ENCODE measurements at regions not wholly inside any gene's neighbourhood (a gene's known extent, or its start where the extent isn't known, plus 50 kb on each side); places are given as distances from the start of the nearest gene placed in this dataset.

GRCh38 chr6:139763468-139764210 lies 389.2 kb upstream of the CITED2 start:
- Mint-ChIP-seq H3K4me1 (no peaks in the 10 kb centered on the region), H3K4me3 (no peak overlapping the region), H3K27me3 (no peaks in the 10 kb centered on the region), H3K9me3 (no peaks in the 10 kb centered on the region), H3K27ac (no peak overlapping the region), H3K36me3 (no peaks in the 10 kb centered on the region)
- no peak for DNase-seq
- CTCF ChIA-PET = no interaction called here

DNA sequence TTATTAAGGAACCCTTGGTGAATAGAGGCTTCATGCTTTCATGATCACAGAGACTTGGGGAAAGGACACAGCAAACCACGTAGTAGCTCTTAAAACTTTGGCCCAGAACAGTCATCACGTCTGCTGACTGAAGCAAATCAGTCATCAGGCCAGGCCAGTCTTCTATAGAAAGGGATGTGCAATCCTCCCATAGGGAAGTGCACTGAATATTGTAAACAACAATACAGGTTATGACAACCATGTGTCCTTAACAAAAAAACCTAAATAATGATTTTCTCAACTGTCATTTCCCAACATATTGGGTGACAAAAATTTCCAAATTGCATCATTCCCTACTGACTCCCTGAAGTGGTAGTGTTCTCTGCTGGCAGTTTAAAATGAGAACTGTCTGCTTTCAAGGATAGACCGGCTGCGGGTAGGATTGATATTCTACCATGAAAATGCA lies 388.2 kb upstream of the CITED2 start:
- Mint-ChIP-seq H3K27ac (no peak overlapping the region), H3K4me3 (no peak overlapping the region), H3K4me1 (no peaks in the 10 kb centered on the region), H3K27me3 (no peaks in the 10 kb centered on the region), H3K36me3 (no peaks in the 10 kb centered on the region), H3K9me3 (no peaks in the 10 kb centered on the region)
- DNase-seq = no peak
- CTCF ChIA-PET = no interaction called here

DNA sequence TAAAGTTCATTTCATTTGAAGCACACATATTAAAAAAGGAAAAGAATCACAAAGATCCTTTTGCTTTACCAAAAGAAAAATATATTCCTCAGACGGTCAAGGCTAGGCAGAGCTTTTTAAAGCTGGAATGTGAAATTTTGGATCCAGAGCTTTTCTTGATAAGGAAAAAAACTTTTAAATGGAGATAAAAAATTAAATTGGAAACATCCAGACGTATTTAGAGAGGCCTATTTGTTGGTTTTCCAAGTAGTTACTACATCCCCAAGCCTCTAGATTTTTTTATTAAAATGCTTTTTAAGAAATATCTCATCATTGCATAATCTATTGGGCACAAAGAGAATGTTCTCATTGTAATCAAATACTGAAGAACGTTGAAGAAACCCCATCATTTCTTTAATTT lies 385.7 kb upstream of the CITED2 start:
- Mint-ChIP-seq H3K27me3 (no peaks in the 10 kb centered on the region), H3K4me3 (no peak overlapping the region), H3K36me3 (no peaks in the 10 kb centered on the region), H3K9me3 (no peaks in the 10 kb centered on the region), H3K27ac (no peak overlapping the region), H3K4me1 (no peaks in the 10 kb centered on the region)
- CTCF ChIA-PET = interaction anchor here (0.6 kb wide), 1 partner anchor 37 kb away, joined by 3 read pairs; no protein-coding TSS in a partner anchor
- no peak for DNase-seq

DNA sequence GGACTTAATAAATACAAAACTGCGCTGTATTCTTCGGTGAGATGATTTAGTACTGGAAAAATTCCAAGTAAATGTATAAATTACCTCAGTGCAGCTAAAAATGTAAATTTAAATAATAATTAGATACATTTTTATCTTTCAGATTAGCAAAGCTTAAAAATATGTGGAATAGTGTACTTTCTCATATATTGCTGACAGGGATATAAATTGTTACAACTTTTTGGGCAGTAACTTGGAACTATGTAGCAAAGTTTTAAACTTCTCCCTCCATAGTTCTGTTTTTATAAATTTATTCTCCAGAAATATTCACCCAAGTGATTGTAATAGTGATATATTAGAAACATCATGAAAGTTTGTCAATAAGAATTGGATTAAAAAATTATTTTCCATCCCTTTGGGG lies 384.6 kb upstream of the CITED2 start:
- H3K4me1 Mint-ChIP-seq = no peaks in the 10 kb centered on the region
- no peak overlapping the region for H3K4me3 Mint-ChIP-seq
- no peak overlapping the region for H3K27ac Mint-ChIP-seq
- no peaks in the 10 kb centered on the region for H3K27me3 Mint-ChIP-seq
- no peak for DNase-seq
- no peaks in the 10 kb centered on the region for H3K9me3 Mint-ChIP-seq
- CTCF ChIA-PET = no interaction called here
- no peaks in the 10 kb centered on the region for H3K36me3 Mint-ChIP-seq

- Mint-ChIP-seq H3K4me1 (no peaks in the 10 kb centered on the region), H3K9me3 (no peaks in the 10 kb centered on the region), H3K27ac (no peak overlapping the region), H3K4me3 (no peak overlapping the region), H3K36me3 (no peaks in the 10 kb centered on the region), H3K27me3 (no peaks in the 10 kb centered on the region)
- DNase-seq = no peak
- CTCF ChIA-PET = no interaction called here
These were observed 383.8 kb upstream of the CITED2 start for GRCh38 chr6:139758209-139758611.

- Mint-ChIP-seq H3K9me3 (no peaks in the 10 kb centered on the region), H3K27me3 (no peaks in the 10 kb centered on the region), H3K36me3 (no peaks in the 10 kb centered on the region), H3K4me1 (no peaks in the 10 kb centered on the region), H3K4me3 (no peak overlapping the region), H3K27ac (no peak overlapping the region)
- DNase-seq = no peak
- CTCF ChIA-PET = no interaction called here
These were observed 383.3 kb upstream of the CITED2 start for GRCh38 chr6:139757784-139758183.

- Mint-ChIP-seq H3K27me3 (no peaks in the 10 kb centered on the region), H3K9me3 (no peaks in the 10 kb centered on the region), H3K36me3 (no peaks in the 10 kb centered on the region), H3K4me3 (no peak overlapping the region), H3K27ac (no peak overlapping the region), H3K4me1 (no peaks in the 10 kb centered on the region)
- CTCF ChIA-PET = interaction anchor here (0.6 kb wide), 1 partner anchor 404 kb away, joined by 3 read pairs; no protein-coding TSS in a partner anchor
- DNase-seq = no peak
These were observed 381.9 kb upstream of the CITED2 start for GRCh38 chr6:139756381-139756780.

DNA sequence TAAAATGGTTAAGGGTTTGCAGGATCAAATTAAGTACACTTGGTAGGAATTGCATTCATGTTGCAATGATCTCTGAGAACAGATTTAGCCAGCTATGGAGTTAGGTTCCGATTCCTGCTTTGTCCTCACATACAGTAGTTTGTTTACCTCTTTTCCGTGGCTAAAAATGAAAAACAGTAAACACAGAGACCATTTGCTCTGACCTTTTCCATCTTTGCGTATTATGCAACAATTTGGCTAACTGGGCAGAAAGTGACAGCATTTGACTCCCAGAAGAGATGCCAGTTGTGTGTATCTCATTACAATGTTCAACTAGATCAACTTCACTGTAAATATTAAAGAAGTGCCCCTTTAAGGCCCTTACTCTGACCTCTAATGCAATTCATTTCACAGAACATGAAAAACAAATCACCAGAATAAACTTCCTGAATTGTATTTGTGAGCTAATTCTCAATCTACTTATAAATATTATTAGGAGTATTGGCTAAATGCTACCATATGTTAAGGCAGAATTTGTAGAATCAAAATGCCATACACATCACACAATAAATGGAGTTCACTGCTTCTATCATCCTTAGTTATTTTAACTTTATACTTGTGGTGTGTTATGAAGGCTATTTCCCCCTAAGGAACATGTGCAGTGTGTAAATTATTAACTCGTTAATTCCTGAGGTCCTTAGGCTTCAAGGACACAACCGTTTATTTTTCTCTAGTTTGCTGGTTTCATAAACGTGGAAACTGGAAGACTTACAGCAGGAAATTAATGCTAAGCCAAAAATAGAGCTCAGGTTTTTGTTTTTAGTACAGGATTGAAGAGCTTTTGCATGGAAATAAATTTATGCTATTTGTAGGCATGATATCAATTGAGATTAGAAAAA lies 380.7 kb upstream of the CITED2 start:
- no peaks in the 10 kb centered on the region for H3K36me3 Mint-ChIP-seq
- no peaks in the 10 kb centered on the region for H3K9me3 Mint-ChIP-seq
- no peak for DNase-seq

GRCh38 chr6:139753198-139753861 lies 378.9 kb upstream of the CITED2 start:
- Mint-ChIP-seq H3K36me3 (no peaks in the 10 kb centered on the region), H3K4me3 (no peak overlapping the region), H3K27me3 (no peaks in the 10 kb centered on the region), H3K9me3 (no peaks in the 10 kb centered on the region), H3K4me1 (no peaks in the 10 kb centered on the region), H3K27ac (no peak overlapping the region)
- CTCF ChIA-PET = no interaction called here
- no peak for DNase-seq

More for the DNA sequence above, 380.7 kb upstream of the CITED2 start:
- H3K27ac Mint-ChIP-seq = no peak overlapping the region
- no peaks in the 10 kb centered on the region for H3K27me3 Mint-ChIP-seq
- H3K4me1 Mint-ChIP-seq = no peaks in the 10 kb centered on the region
- CTCF ChIA-PET = no interaction called here
- no peak overlapping the region for H3K4me3 Mint-ChIP-seq

- CTCF ChIA-PET = no interaction called here
- no peak overlapping the region for H3K4me3 Mint-ChIP-seq
- H3K36me3 Mint-ChIP-seq = no peaks in the 10 kb centered on the region
- no peaks in the 10 kb centered on the region for H3K27me3 Mint-ChIP-seq
- H3K4me1 Mint-ChIP-seq = no peaks in the 10 kb centered on the region
- no peaks in the 10 kb centered on the region for H3K9me3 Mint-ChIP-seq
- H3K27ac Mint-ChIP-seq = no peak overlapping the region
- no peak for DNase-seq
These were observed 377.6 kb upstream of the CITED2 start for GRCh38 chr6:139752086-139752485.

GRCh38 chr6:139751179-139751578 lies 376.7 kb upstream of the CITED2 start:
- CTCF ChIA-PET = no interaction called here
- DNase-seq = no peak
- H3K27me3 Mint-ChIP-seq = no peaks in the 10 kb centered on the region
- no peaks in the 10 kb centered on the region for H3K36me3 Mint-ChIP-seq
- H3K4me1 Mint-ChIP-seq = no peaks in the 10 kb centered on the region
- no peak overlapping the region for H3K4me3 Mint-ChIP-seq
- H3K27ac Mint-ChIP-seq = no peak overlapping the region
- no peaks in the 10 kb centered on the region for H3K9me3 Mint-ChIP-seq

DNA sequence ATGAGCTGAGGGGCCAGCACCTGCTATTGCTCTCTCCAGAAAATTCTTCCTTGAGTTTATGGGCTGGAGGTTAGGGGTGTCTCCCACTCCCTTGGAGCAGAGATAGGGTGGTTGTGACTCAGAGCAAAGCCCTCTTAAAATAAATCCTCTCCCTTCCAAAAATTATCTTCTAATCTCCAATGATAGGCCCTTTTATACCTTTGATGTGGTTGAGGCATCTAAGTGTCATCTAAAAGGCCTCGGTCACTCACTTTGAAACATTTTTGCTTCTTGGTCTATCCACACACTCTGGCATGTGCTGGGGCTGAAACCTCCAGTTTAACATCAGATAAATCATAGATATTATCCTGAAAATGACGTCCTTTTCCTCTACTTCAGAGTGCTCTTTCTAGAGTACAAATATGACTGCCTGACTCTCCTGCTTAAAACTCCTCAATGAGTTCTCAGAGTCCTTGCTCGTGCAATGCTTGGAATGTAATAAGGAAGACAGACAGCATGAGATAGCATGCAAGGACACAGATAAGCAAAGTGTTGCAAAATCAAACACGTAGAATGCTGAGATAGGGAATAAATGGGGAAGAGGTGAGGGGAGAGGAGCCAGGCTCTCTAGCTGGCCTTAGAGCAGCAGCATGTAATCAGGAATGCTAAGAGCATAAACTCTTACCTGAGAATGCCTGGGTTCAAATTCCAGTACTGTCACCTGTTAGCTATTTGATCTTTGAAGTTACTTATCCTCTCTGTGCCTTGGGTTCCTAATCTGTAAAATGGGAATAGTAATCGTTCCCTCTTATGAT lies 374.1 kb upstream of the CITED2 start:
- H3K4me1 Mint-ChIP-seq = no peaks in the 10 kb centered on the region

DNA sequence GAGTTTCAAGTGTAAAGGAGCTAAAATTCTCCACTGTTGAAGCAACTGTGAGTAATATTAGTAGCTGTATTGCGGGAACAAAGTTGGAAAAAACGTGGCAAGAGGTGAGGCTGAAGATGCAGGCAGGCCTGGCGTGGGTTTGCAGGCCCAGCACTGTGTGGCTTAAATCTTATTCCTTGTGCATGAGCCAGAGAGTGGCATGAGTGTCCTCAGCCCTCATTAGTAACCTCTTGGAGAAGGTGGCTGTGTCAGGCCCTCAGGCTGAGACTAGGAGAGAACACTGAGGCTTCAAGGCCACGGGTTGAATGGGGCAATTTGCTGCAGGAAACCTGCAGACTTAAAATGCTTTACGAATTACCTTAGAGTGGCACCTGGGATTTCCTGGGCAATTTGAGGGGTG lies 372.7 kb upstream of the CITED2 start:
- H3K9me3 Mint-ChIP-seq = no peaks in the 10 kb centered on the region
- H3K4me1 Mint-ChIP-seq = no peaks in the 10 kb centered on the region
- no peak overlapping the region for H3K4me3 Mint-ChIP-seq
- CTCF ChIA-PET = no interaction called here
- no peak overlapping the region for H3K27ac Mint-ChIP-seq
- H3K27me3 Mint-ChIP-seq = no peaks in the 10 kb centered on the region
- no peaks in the 10 kb centered on the region for H3K36me3 Mint-ChIP-seq
- no peak for DNase-seq

More for the DNA sequence above, 374.1 kb upstream of the CITED2 start:
- Mint-ChIP-seq H3K4me3 (no peak overlapping the region), H3K9me3 (no peaks in the 10 kb centered on the region), H3K36me3 (no peaks in the 10 kb centered on the region), H3K27ac (no peak overlapping the region), H3K27me3 (no peaks in the 10 kb centered on the region)
- CTCF ChIA-PET = interaction anchor here (0.6 kb wide), 1 partner anchor 631 kb away, joined by 4 read pairs; no protein-coding TSS in a partner anchor
- DNase-seq = no peak

DNA sequence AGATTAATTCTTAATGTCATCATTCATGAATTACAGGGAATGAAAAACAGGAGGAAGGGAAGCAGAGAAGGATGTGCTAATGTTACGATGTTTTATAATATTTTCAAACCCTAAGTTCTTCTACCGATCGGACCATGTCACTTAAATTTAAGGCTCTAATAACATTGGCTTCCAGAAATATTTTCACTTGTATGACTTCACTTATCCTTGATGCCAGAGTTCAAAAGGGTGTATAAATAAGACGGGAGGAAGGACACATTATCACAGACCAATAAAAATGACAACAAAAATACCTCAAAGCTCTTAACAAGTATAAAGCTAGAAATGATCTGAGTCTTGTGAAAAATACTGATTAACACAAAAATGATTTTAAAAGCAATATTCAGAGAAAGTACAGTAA lies 370.4 kb upstream of the CITED2 start:
- no peak for DNase-seq
- CTCF ChIA-PET = no interaction called here
- H3K27me3 Mint-ChIP-seq = no peaks in the 10 kb centered on the region
- no peaks in the 10 kb centered on the region for H3K36me3 Mint-ChIP-seq
- no peaks in the 10 kb centered on the region for H3K4me1 Mint-ChIP-seq
- no peak overlapping the region for H3K27ac Mint-ChIP-seq
- no peaks in the 10 kb centered on the region for H3K9me3 Mint-ChIP-seq
- H3K4me3 Mint-ChIP-seq = no peak overlapping the region
